Stimulated activated CD8-positive, alpha-beta memory T cell treated with anti-CD3 and anti-CD28 coated beads, Interleukin-12 subunit alpha, Interleukin-12 subunit beta, amount 100 ng/mL, for 1 hour (primary cell): ENCODE measurements at regions not wholly inside any gene's neighbourhood (a gene's known extent, or its start where the extent isn't known, plus 50 kb on each side); places are given as distances from the start of the nearest gene placed in this dataset.

Experiments
- DNase-seq: peaks from one replicate; pipeline ENCODE4 v3.0.0-alpha.2; 2020; ENCODE audit warnings: low read depth

DNA sequence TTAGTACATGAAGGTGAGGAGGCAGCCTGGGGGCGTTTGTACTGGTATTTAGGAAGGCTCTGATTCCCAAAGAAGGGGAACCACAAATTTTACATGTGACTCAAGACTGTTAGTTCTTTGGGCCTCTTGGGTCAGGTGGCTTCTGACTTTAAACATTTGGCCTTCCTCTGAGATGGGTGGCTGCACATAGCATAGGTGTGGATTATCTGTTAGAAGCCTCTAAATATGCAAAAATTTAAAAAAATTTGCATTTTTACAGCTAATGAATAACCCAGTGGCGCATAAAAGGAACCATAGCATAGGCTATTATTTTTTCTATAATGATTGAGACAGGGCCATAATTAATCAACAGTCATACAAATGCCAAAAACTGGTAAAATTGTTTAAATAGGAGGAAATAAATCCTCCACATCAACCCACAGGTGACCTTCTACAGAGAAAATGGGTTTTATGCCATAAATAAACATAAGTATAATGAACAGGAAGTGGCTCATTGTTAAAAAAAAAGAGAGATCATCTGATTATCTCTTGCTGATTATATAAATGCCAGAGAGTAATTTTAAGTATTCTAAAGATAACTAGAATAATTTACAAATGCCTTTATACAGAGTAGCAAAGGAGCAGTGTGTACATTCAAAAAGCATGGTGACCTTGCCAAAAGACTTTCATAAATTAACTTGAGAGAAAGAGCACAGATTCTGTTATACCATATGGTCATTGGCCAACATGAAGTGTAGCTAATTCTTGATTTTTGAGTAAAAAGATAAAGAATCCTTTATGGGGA, 284.2 kb upstream of the ATP2B1 start:
- DNase-seq = no peak

DNA sequence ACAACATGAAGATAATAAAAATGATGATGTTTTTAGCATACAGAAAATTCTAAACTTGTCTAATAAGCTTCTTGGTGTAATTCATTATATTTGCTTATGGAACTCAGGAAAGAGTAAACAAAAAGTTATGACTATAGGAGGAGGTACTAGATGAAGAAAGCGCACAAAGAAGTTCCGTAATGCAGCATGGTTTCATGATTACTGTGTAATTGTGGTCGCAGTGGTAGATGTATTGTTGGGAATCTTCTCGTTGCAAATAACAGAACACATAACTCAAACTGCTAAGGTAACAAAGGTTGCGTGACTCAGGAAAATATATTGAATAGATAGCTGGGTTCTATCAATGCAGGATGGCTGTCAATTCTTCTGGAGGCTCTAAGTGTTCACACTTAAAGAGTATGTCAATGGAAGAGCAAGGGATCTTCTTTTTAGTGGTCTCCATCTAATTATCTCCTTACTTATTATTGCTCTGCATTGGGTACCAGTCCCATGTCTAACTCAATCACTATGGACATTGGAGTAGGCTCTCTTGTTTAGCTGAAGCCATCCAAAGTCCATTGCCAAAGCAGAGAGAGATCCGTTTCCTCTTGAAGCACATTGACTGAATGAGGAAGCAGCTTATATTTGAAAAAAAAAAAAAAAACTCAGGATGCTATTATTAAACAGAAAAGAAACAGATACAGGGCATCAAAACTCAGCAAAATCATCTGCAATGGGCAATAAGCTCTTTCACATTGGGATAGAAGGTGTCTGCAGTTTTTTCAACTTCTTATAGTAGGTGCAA, 283.4 kb upstream of the ATP2B1 start:
- DNase-seq = no peak

DNA sequence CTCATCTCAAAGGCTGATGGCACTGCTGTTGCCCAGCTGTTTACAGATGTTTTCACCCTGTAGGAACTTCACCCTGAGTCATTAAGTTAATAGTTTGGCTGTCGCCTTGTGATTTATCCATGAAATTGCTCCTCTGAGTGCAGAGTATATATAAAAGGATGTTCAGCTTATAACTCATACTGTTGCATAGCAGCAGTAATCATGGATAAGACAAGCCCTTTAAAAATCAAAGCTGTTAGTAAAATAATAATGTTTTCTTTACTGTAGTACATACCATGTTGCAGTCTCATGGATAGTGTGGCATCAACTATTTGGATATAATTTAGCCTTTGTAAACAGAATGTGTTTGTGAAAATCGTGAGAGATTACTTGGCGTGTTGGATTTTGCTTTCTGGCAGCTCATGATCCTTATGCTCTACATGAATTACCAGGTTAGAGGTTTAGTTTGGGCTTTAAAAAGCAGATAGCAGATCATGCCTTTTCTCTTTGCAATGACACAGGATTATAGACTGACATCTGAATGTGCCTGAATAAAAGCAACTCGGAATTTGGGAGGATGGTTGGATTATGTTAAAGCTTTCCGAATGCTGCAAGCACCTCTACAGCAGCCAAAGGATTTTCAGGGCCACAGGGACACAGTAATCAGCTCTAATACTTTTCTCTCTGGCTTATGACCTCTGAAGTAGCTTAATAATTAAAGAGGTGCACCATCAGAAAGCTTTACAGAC, 279.7 kb upstream of the ATP2B1 start:
- DNase-seq = no peak

DNA sequence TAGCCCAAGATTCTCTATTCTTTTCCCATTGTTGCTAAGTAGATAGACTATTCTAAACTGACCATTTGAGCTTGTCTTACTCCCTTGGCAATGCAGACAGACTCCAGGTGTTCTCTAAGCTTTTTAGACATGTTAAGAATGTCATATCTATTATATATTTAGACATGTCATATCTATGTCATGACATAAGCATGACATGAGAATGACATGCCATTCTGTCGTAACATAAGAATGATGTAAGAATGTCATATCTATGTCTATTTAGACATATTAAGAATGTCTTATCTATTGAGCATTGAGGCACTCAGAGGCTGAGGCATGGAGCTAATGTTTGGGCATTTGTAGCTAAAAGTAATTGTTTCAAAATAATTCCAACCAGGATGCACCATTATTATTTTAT, 277.3 kb upstream of the ATP2B1 start:
- DNase-seq = no peak

GRCh38 chr12:89984846-89985245, 276.2 kb upstream of the ATP2B1 start:
- DNase-seq = no peak

DNA sequence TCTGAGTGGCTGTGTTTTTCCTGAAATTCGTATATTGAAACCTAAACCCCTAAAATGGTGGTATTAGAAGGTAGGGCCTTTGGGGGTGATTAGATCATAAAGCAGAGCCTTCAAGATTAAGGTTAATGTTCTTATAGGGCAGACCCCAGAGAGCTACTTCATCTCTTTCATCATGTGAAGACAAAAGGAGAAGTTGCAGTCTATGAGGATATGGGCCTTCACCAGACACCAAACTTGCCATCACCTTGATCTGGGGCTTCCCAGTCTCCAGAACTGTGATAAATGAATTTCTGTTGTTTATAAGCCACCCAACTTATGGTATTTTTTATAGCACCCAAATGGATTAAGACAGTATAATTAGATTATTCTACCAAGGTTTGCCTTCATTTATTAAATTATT, 275.0 kb upstream of the ATP2B1 start:
- no peak for DNase-seq

GRCh38 chr12:89980236-89980635, 271.6 kb upstream of the ATP2B1 start:
- no peak for DNase-seq

DNA sequence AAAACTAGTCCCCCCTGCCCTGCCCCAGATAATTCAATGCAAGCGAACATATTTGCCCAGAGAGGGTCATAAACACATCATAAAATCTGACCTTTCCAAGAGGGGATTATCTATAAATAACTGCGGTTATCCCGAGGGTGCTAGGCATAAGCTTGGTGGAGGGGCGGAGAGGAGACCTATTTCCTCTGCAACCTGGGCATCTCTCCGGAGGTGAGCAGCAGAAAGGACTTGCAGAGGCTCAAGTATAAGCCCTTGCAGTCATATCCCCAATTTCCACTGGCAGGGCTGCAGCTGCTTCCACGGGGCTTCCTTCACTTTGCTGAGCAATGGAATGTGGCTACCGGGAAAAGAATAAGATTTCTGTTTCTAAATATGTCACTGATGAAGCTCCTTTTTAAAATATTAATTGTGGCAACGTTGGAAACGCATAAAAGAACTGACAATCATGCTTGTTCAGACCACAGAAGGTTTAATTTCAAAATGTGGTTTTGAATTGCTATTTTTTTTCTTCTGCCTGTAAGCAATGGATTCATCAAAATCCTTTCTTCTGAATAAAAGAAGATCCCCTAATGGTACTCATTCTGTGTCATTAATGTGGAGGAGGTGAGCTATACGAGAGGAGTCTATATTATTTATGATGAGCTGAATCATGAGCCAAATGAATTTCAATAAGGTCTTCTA, 268.9 kb upstream of the ATP2B1 start:
- DNase-seq = no peak

DNA sequence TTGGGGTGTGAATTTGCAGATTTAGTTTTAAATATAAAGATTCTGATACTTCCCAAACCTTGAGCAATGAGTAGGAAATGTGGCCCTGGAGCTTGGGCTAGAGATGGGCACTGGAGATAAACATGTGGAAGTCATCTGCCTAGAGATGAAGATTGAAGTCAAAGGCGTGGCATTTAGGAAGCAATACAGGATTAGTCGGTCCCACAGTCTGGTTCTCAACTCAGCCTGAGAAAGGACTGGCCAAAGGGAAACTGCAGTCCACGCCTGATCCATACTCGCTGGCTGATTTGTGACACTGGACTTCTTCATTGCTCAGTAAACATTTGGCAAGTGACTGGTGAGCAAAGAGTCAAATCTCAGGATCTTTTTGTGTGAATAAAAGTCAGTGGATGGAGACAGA, 268.2 kb upstream of the ATP2B1 start:
- no peak for DNase-seq

DNA sequence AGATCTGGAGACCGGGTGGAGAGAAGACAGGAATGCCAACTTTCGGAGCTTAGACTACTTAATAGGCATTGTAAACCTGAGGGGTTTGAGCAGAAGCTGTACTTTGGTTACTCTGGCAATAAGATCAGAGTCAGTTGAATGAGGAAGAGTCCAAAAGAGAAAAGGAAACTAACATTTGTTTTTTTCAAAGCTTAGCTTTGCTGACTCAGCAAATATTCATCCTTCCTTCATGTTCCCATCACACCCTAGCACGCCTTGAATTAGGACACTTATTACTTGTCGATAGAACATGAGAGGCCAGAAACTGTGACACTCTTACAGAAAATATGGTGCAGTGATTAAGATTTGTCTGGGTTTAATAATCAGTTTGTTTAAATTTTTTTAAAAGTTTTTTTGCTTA, 266.9 kb upstream of the ATP2B1 start:
- no peak for DNase-seq

GRCh38 chr12:89971880-89972279, 263.2 kb upstream of the ATP2B1 start:
- no peak for DNase-seq

- DNase-seq = no peak
These were observed 262.1 kb upstream of the ATP2B1 start for GRCh38 chr12:89970722-89971121.

GRCh38 chr12:89969093-89969492, 260.5 kb upstream of the ATP2B1 start:
- DNase-seq = no peak

DNA sequence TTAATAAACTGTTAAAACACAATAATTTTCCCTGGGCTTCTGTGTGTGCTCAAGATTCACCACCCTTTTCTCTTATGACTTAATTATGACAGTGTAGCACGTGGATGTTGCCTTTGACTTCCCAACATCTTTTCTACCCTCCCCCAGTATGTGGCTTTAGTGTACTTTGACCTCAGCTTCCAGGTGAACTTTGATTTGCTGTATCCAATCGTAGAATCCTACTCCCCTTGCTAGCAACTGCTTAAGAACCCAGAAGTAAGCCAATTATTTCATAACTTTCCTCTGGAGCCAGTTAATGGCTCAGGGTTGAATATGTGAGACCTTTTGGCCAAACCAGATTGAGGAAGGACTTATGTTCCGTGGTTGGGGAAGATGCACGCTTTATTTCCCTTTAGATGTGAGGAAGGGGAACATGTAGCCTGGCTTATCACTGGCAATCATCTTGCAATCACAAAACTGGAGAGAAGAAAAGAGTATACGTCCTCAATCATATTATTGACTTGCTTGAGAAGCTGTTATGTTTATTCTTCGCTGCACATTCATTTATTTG, 259.6 kb upstream of the ATP2B1 start:
- DNase-seq = no peak

DNA sequence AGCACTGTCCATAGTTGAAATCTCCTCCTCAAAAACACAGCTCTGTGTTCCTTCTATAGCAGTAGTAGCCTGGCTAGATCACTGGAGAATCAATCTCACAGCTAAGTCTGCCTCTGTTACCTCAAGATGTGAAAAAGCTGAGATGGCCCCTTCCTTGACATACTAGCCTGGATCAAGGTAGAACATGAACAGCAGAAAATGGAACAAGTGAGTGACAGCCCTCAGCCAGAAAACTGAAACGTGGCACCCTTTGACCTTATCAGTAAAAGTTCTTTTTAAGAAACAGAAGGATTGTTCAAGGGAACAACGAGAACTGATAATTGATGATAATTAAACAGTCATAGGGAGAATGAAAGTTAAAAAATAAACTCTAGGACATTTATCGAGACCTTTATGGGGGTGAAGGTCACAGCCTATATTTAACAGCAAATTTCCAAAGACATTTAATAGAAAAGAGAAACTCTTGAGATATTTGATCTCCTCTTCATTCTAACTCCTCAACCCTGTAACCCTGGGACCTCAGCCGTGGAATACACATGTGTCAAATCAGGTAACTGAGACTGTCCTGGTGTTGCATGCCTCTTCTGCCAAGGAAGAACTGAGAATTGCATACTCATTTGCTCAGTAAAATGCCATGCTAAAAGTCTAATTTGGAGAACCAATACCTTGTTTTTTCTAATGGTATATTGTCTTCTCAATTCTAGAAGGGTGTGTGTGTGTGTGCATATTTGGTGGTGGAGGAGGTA, 258.0 kb upstream of the ATP2B1 start:
- no peak for DNase-seq

DNA sequence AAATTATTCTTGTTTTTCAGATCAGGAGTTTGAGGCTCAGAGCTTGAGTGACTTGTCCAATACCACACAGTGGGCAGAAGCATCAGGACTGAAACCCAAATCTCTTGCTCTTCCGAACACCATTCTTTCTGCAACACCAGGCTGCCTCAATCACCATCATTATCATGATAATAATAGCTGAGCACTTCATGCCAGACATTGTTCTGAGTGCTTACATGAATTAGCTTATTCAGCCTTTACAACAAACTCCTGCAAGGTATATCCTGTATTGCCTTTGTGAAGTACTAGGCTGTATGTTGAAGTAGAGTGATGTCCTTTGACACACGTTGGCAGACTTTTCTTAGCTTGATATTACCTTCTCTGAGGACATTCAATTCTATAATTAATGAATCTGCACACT, 257.4 kb upstream of the ATP2B1 start:
- DNase-seq = no peak

- no peak for DNase-seq
These were observed 254.0 kb upstream of the ATP2B1 start for GRCh38 chr12:89962648-89963047.

DNA sequence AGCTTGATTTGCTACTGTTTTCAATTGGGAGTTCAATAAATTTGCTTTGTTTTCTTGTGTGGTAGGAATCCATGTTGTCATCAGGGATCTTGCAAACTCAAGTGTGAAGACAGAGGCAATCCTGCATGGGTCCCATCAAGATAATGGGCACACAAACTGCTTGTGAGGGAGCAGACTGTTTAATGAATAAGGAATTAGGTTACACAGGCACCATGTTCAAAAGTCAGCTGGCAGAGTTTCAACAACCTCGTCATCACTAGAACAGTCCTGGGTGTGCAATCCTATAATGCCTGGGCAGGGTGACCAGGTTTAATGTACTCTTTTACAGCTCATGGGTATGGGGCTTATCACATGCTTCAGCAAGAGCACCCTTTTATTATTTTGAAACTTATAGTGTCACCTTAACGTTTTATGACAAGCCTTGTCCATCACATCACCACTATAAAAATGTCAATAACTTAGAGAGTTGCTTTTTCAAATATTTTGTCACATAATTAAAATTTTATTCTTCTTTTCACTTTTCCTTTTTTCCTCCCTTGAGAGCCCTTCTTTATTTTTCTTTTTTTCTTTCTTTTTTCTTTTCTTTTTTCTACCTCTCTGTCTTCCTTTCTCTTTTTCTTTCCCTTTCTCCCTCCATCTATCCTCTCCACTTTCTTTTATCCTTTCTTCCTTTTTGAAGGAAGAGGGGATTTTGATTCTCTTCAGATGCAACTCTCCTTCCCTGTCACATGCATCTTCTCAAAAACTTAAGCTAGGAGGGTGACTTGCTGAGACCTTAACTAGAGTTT, 252.2 kb upstream of the ATP2B1 start:
- no peak for DNase-seq

GRCh38 chr12:89960011-89960507, 251.4 kb upstream of the ATP2B1 start:
- DNase-seq = no peak

DNA sequence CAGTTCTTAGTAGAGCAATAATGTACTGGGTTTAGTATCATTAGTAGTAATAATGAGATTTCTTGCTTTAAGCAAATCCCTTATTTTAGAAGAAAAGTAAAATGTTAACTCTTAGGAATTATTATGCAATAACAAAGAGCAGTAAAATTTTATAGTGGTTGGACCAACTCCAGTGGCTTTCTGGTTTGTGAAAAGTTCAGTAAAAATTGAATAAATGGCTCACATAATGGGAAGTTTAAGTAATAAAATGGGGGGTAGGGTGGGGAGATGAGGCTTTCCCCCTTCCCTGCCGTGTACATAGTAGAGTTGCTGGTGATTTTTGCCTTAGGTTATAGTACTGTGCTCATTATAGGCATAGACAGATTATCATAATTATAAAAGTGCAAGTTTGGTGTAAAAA, 250.5 kb upstream of the ATP2B1 start:
- no peak for DNase-seq
